ENCODE measurements at regions not wholly inside any gene's neighbourhood (a gene's known extent, or its start where the extent isn't known, plus 50 kb on each side); places are given as distances from the start of the nearest gene placed in this dataset.

DNA sequence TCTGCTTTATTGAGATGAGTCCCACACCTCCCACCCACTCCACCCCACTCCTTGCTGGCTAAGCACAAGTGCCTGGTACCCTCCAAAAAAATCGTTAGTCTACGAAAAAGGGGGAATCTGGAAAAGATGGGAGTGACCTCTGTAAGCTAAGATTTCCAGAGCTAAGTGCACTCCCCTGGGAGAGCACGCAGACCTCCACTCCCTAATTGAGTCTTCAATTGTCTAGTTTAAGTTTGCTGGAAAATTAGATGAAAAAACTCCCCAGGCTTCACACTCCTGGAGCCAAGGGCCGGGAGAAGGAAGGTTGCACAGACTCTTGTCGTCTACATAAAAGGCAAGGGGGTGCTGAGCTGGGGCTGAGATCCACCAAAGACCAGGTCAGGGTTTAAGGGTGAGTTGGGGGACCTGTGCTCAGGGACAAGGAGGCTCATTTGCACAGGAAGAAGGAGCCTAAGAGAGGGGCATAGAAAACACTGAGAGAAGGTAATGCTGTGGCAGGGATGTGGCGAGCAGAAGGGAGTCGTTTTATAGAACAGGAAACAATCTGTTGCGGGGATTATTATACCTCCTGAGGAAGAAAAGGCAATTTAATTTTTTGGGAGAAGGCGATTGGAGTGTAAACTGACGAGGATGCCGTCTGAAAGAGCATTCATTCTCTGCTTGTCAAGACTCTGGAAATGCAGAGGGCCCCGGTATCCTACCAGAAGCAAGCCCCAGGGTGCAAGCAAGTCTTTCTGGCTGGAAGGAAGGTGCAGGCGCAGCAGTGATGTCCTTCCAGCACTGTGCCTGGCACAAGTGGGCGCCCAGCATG, 126.5 kb upstream of the DLG1 start:
- H3K4me1 ChIP-seq (ENCODE audit: insufficient read depth, low read length) = peaks cover 7% of the 10 kb centered on the region
- Mint-ChIP-seq H3K27me3 (peaks cover 7% of the 10 kb centered on the region), H3K36me3 (ENCODE audit: low read depth) (no peaks in the 10 kb centered on the region), H3K4me3 (no peak overlapping the region), H3K27ac (no peak overlapping the region), H3K9me3 (no peaks in the 10 kb centered on the region), H3K4me1 (ENCODE audit: low read depth) (peaks cover 15% of the 10 kb centered on the region)
- H3K27ac ChIP-seq (ENCODE audit: low read depth in 1 of 2, low read length in 2 of 2) = no peak overlapping the region
- H3K36me3 ChIP-seq (ENCODE audit: insufficient read depth, low read length) = no peaks in the 10 kb centered on the region
- ChIA-PET POLR2A (no interaction called here), CTCF (no interaction called here)
- DNase-seq (no peak), ATAC-seq (ENCODE audit: poor library complexity) (no peak)
- intact Hi-C loops (cut with DNase I, micrococcal nuclease) = no loop called here
- TF ChIP-seq CTCF (IDR thresholded peaks at IDR 0.05) = no peak
- no peaks in the 10 kb centered on the region for H3K27me3 ChIP-seq (ENCODE audit: control insufficient read depth in 1 of 2, insufficient read depth in 2 of 2, low read length in 2 of 2)
- H3K9me3 ChIP-seq (ENCODE audit: control insufficient read depth in 1 of 2, insufficient read depth in 1 of 2, low read length in 2 of 2) = no peaks in the 10 kb centered on the region
- H3K4me3 ChIP-seq (ENCODE audit: low read length) = no peak overlapping the region

DNA sequence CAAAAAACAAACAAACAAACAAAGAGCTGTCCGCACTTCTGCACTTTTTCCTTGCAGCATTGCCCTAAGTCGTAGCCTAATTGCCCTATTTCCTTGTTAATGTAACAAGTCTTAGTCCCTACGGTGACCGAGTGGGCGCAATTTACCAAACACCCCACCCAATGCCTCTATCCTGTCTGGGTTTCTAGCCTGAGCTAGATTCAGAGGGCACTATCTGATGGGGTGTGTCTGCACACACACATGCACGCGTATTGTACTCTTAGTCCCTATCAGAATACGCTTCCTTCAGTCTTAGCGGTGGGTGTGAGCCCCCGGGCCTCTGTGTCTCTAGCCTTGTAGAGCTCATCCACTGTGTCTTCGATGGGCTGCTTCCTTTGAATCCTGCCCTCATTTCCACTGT, 125.9 kb upstream of the DLG1 start:
- H3K4me3 ChIP-seq (ENCODE audit: low read length) = no peak overlapping the region
- Mint-ChIP-seq H3K27ac (no peak overlapping the region), H3K4me3 (no peak overlapping the region), H3K27me3 (peaks cover 7% of the 10 kb centered on the region), H3K36me3 (ENCODE audit: low read depth) (no peaks in the 10 kb centered on the region), H3K9me3 (no peaks in the 10 kb centered on the region), H3K4me1 (ENCODE audit: low read depth) (peaks cover 15% of the 10 kb centered on the region)
- DNase-seq (no peak), ATAC-seq (ENCODE audit: poor library complexity) (no peak)
- intact Hi-C loops (cut with DNase I, micrococcal nuclease) = no loop called here
- ChIA-PET CTCF (no interaction called here), POLR2A (no interaction called here)
- H3K36me3 ChIP-seq (ENCODE audit: insufficient read depth, low read length) = no peaks in the 10 kb centered on the region
- TF ChIP-seq CTCF (IDR thresholded peaks at IDR 0.05) = no peak
- peaks cover 7% of the 10 kb centered on the region for H3K4me1 ChIP-seq (ENCODE audit: insufficient read depth, low read length)
- H3K27me3 ChIP-seq (ENCODE audit: control insufficient read depth in 1 of 2, insufficient read depth in 2 of 2, low read length in 2 of 2) = no peaks in the 10 kb centered on the region
- H3K27ac ChIP-seq (ENCODE audit: low read depth in 1 of 2, low read length in 2 of 2) = no peak overlapping the region
- H3K9me3 ChIP-seq (ENCODE audit: control insufficient read depth in 1 of 2, insufficient read depth in 1 of 2, low read length in 2 of 2) = no peaks in the 10 kb centered on the region

DNA sequence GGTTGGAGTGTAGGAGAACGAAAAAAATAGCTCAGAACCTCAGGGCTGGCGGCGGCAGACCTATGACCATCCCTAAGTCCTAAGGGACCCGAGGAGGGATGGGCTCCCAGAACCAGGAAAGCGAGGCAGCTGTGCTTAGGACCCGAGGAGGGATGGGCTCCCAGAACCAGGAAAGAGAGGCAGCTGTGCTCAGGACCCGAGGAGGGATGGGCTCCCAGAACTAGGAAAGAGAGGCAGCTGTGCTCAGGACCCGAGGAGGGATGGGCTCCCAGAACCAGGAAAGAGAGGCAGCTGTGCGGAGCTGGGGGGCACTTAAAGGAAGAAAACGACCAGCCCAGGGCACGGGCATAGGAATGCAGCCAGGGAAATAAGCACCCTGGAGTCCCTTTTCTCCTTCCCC, 125.0 kb upstream of the DLG1 start:
- ATAC-seq (ENCODE audit: poor library complexity) (no peak), DNase-seq (no peak)
- no peaks in the 10 kb centered on the region for H3K36me3 ChIP-seq (ENCODE audit: insufficient read depth, low read length)
- H3K27ac ChIP-seq (ENCODE audit: low read depth in 1 of 2, low read length in 2 of 2) = no peak overlapping the region
- intact Hi-C loops (cut with DNase I, micrococcal nuclease) = no loop called here
- Mint-ChIP-seq H3K4me3 (no peak overlapping the region), H3K4me1 (ENCODE audit: low read depth) (peaks cover 6% of the 10 kb centered on the region), H3K36me3 (ENCODE audit: low read depth) (no peaks in the 10 kb centered on the region), H3K9me3 (no peaks in the 10 kb centered on the region), H3K27ac (no peak overlapping the region), H3K27me3 (peaks cover 6% of the 10 kb centered on the region)
- ChIA-PET CTCF (no interaction called here), POLR2A (no interaction called here)
- H3K9me3 ChIP-seq (ENCODE audit: control insufficient read depth in 1 of 2, insufficient read depth in 1 of 2, low read length in 2 of 2) = no peaks in the 10 kb centered on the region
- no peak overlapping the region for H3K4me3 ChIP-seq (ENCODE audit: low read length)
- no peak for TF ChIP-seq CTCF (IDR thresholded peaks at IDR 0.05)
- H3K4me1 ChIP-seq (ENCODE audit: insufficient read depth, low read length) = peaks cover 7% of the 10 kb centered on the region
- H3K27me3 ChIP-seq (ENCODE audit: control insufficient read depth in 1 of 2, insufficient read depth in 2 of 2, low read length in 2 of 2) = no peaks in the 10 kb centered on the region
